Naive B cell (primary cell): ENCODE measurements at regions not wholly inside any gene's neighbourhood (a gene's known extent, or its start where the extent isn't known, plus 50 kb on each side); places are given as distances from the start of the nearest gene placed in this dataset.

ENCODE experiments used
- ATAC-seq, 2 donors: fragments of 150-1000 bp; cut with Tn5 transposase; 2 replicates each; pipeline ENCODE4 v1.10.0; 2021; ENCODE audit warnings: low read depth in 2 of 2, mild to moderate bottlenecking in 2 of 2, moderate library complexity in 2 of 2
- DNase-seq: peaks from one replicate; pipeline ENCODE4 v3.0.0; 2022
- H3K27ac Mint-ChIP-seq, 6 donors: one replicate each; pipeline ENCODE4 v1.8.0; 2020 to 2022; ENCODE audit warnings: mild to moderate bottlenecking in 6 of 6, mixed read lengths in 6 of 6, moderate library complexity in 5 of 6, inconsistent platforms in 2 of 6
- H3K27me3 Mint-ChIP-seq, 3 donors: one replicate each; pipeline ENCODE4 v1.8.0; 2021 to 2022; ENCODE audit warnings: mixed read lengths in 3 of 3, mild to moderate bottlenecking in 1 of 3
- H3K36me3 Mint-ChIP-seq, 2 donors: one replicate each; pipeline ENCODE4 v1.8.0; 2020 to 2022; ENCODE audit warnings: mixed read lengths in 2 of 2, inconsistent platforms in 1 of 2, mild to moderate bottlenecking in 1 of 2
- H3K4me1 Mint-ChIP-seq, 3 donors: one replicate each; pipeline ENCODE4 v1.8.0; 2020 to 2022; ENCODE audit warnings: mixed read lengths in 3 of 3, inconsistent platforms in 1 of 3, mild to moderate bottlenecking in 1 of 3, moderate library complexity in 1 of 3
- H3K4me3 Mint-ChIP-seq, 8 donors: one replicate each; pipeline ENCODE4 v1.8.0; 2020 to 2022; ENCODE audit warnings: mild to moderate bottlenecking in 8 of 8, mixed read lengths in 8 of 8, moderate library complexity in 8 of 8, inconsistent platforms in 2 of 8
- H3K9me3 Mint-ChIP-seq, 7 donors: one replicate each; pipeline ENCODE4 v1.8.0; 2020 to 2022; ENCODE audit warnings: mixed read lengths in 7 of 7, mild to moderate bottlenecking in 5 of 7, inconsistent platforms in 2 of 7, moderate library complexity in 1 of 7

DNA sequence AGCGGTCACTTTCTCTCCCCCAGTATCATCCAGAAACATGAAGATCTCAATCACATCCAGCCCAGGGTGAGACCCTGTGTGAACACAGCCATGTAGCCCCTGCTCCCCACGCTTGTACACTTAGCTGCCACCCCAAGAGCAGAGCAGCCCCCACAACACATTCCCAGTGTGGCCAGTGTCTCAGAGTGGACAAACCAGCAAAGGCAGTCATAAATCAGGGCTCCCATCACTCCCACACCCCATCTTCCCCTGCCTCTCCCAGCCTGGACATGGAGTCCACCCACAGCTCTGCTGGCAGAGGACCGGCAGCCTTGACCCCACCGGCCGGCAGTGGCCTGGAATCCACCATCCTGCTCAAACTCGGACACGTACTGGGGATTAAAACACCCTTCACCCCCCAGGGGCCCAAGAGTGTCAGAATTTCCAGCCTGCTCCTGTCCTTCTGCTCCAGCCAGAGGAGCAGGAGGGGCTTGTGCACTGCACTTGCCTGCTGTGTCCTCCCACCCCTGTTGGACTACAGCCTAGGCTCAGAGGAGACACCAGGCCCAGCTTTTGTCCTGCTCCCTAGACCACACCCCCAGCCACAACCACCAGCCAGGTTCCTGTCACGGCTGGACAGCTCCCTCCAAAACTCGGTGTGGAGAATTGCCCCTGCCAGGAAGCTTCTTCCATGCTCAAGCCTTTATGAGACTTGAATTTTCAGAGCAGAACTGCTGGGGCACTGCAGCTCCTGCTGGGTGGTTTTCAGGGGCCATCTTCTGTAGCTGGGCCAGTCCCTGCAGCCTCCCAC is 206.1 kb downstream of the SMAD2 start:
- Mint-ChIP-seq H3K36me3 (no peaks in the 10 kb centered on the region), H3K9me3 (peaks cover 0 to 8% (median 0%) of the 10 kb centered on the region in 7 donors), H3K4me3 (no peak overlapping the region), H3K27ac (no peak overlapping the region), H3K27me3 (peaks cover 4 to 44% (median 34%) of the 10 kb centered on the region in 3 donors), H3K4me1 (peaks cover 0 to 4% (median 0%) of the 10 kb centered on the region in 3 donors)
- DNase-seq: no peak
- no peak for ATAC-seq

DNA sequence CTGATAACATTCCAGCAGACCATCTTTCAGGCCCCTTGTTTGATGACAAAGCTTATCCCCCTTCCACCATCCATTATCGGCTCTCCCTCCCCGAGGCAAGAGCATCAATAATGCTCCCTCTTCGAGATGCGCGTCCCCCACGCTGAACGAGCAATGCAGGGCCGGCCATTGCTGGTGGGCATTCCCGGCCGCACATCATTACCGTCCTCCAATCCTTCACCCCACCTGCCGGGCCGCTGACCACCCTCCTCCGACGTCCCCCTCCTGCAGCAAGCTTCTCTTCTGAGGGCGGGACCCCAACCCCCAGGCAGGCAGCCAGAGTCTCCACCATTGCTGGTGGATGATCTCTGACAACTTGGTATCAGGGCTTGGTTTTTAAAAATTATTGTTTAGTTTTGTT is 208.6 kb downstream of the SMAD2 start:
- peaks cover 8 to 28% (median 22%) of the 10 kb centered on the region in 3 donors for H3K27me3 Mint-ChIP-seq
- peaks cover 0 to 8% (median 0%) of the 10 kb centered on the region in 7 donors for H3K9me3 Mint-ChIP-seq
- H3K4me3 Mint-ChIP-seq: no peak overlapping the region
- no peak for ATAC-seq
- peak overlapping the region in 1 of 6 donors; percentile 85 for H3K27ac Mint-ChIP-seq
- peaks cover 0 to 4% (median 0%) of the 10 kb centered on the region in 3 donors for H3K4me1 Mint-ChIP-seq
- H3K36me3 Mint-ChIP-seq: no peaks in the 10 kb centered on the region
- no peak for DNase-seq

DNA sequence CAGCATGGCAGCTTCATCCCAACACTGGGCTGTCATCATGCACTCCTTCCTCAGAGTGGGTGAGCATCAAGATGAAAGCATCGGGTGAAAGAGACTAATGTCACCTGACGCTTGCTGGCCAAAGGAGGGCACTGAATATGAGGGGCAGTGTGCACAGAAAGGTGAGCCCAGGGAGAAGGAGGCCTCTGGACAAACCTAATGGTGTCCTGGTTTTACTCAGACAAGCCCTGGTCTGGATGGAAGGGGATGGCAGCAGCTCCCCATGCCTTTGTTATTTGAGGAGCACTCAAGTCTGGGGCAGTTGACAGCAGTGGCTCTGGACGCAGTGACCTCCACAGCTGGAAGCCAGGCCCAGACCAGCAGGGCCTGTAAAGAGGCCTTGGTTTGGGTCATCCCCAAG is 209.7 kb downstream of the SMAD2 start:
- peaks cover 5 to 25% (median 20%) of the 10 kb centered on the region in 3 donors for H3K27me3 Mint-ChIP-seq
- peak overlapping the region in 2 of 6 donors; percentile 44 to 92 for H3K27ac Mint-ChIP-seq
- DNase-seq: no peak
- ATAC-seq: no peak
- H3K4me1 Mint-ChIP-seq: peaks cover 0 to 4% (median 0%) of the 10 kb centered on the region in 3 donors
- H3K9me3 Mint-ChIP-seq: peaks cover 0 to 8% (median 0%) of the 10 kb centered on the region in 7 donors
- H3K36me3 Mint-ChIP-seq: no peaks in the 10 kb centered on the region
- no peak overlapping the region for H3K4me3 Mint-ChIP-seq

DNA sequence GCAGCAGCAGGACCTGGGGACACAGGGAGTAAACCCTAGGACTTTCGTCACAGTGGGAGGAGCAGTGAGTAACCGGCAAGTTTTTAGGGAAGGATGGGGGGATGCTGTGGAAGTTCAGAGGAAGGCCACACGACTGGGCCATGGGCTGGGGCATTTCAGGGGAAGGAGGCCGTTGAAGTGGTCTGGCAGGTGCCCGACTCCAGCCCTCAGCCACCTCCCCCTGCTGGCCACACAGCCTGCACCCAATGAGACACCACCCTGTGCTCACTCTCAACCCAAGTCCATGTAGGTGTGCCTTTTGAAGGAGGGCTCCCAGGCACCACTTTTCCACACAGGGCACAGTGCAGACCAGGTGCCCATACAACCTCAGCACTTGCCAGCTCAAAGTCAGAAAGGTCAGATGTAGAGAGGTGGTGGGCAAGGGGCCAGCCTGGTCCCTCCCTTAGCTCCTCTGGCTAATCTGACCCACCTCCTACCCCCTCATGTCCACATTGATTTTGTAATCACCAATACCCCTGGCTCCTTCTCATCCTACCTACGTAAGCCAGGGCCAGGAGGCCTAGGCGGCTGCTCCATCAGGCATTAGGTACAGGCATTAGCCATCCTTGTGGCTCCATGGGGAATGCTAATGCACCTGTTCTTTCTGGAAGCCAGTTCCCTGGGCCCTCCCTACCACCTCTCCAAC is 211.2 kb downstream of the SMAD2 start:
- Mint-ChIP-seq H3K27ac (no peak overlapping the region), H3K4me1 (peaks cover 0 to 7% (median 0%) of the 10 kb centered on the region in 3 donors), H3K27me3 (peaks cover 3 to 36% (median 27%) of the 10 kb centered on the region in 3 donors), H3K36me3 (no peaks in the 10 kb centered on the region), H3K4me3 (no peak overlapping the region), H3K9me3 (peaks cover 0 to 12% (median 0%) of the 10 kb centered on the region in 7 donors)
- ATAC-seq (no peak), DNase-seq (no peak)

DNA sequence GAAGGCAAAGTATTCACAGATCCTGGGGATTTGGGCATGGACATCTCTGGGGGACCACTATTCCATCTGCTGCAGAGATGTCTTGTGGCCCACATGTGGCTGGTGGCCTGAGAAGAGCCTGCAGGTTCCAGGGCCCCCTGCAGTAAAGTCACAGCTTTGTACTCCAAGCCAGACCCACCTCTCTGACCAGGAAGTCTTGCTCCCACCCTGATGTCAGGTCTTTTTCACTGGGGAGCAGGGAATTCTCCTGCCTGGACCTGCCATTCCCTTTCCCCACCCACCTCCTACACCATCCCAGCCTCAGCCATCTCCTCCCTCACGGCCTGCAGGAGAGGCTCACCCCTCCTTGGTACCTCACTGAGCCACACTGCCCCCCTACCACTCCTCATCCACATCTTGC is 211.8 kb downstream of the SMAD2 start:
- peak overlapping the region in 1 of 6 donors; percentile 12 for H3K27ac Mint-ChIP-seq
- peaks cover 3 to 40% (median 27%) of the 10 kb centered on the region in 3 donors for H3K27me3 Mint-ChIP-seq
- DNase-seq (no peak), ATAC-seq (no peak)
- H3K36me3 Mint-ChIP-seq: no peaks in the 10 kb centered on the region
- H3K4me1 Mint-ChIP-seq: peaks cover 0 to 7% (median 0%) of the 10 kb centered on the region in 3 donors
- peaks cover 0 to 12% (median 0%) of the 10 kb centered on the region in 7 donors for H3K9me3 Mint-ChIP-seq
- no peak overlapping the region for H3K4me3 Mint-ChIP-seq

DNA sequence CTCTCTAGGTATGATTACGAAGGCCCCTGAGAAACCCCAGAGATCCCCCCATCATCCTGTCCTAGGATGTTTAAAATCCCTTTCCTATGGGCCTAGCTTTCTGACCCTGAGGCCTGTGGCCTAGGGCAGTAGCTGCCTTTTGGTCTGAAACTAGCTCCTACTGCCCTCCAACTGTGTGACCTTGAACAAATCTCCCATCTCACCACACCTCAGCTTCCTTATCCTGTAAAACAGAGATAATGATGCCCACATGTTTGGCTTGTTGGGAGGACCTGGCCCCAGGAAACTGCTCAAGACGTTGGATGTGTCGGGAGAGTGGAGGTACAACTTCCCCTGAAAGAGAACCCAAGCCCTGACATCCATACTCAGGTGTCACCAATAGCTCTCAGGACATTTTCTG is 213.2 kb downstream of the SMAD2 start:
- no peak overlapping the region for H3K27ac Mint-ChIP-seq
- H3K4me1 Mint-ChIP-seq: peaks cover 0 to 3% (median 0%) of the 10 kb centered on the region in 3 donors
- no peak overlapping the region for H3K4me3 Mint-ChIP-seq
- H3K36me3 Mint-ChIP-seq: no peaks in the 10 kb centered on the region
- H3K9me3 Mint-ChIP-seq: peaks cover 0 to 8% (median 0%) of the 10 kb centered on the region in 7 donors
- DNase-seq (no peak), ATAC-seq (no peak)
- H3K27me3 Mint-ChIP-seq: peaks cover 8 to 41% (median 18%) of the 10 kb centered on the region in 3 donors

DNA sequence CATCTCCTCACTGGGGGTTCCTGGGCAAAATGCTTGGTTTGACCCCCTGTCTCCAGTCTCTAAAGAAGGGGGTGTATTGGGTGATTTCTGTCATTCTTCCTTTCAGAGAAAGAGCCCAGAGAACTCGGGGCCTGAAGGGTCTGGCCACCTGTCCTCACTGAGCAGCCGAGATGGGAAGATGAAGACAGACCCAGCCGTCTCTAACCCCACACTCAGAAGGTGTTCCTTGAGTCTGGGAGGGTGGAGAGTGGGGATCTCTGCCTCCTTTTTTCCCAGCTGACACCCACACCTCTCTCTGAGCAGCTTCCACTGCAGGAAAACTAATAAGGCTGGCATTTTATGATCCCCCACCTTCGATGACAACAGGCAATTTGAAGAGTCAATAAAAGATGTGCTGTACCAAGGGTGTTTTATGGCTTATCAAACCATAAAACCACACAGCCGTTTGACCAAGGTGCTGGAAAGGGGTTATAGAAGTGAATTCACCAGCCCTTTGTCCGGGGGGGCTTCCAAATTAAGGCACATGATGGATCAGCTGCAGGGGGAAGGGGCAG is 213.8 kb downstream of the SMAD2 start:
- ATAC-seq (no peak), DNase-seq (no peak)
- Mint-ChIP-seq H3K4me3 (no peak overlapping the region), H3K4me1 (peaks cover 0 to 3% (median 0%) of the 10 kb centered on the region in 3 donors), H3K27me3 (peaks cover 8 to 37% (median 17%) of the 10 kb centered on the region in 3 donors), H3K9me3 (peaks cover 0 to 8% (median 0%) of the 10 kb centered on the region in 7 donors), H3K36me3 (no peaks in the 10 kb centered on the region), H3K27ac (no peak overlapping the region)

DNA sequence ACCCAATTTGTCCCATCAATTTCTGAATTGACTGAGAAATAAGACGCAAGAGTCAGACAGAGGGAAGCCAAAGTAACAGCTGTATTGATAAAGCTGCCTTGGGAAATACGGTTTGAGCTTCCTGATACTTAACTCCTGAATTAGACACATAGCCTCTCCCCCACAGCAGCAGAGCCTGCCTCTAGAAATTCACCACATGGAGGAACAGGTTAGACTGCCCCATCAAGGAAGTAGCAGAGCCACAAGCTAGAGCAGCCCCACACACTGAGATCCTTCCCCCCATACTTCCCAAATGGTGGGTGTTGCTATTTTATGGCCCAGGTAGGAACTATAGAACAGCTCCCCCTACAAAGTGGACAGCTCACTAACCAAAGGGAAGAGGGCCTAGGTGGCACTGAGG is 220.0 kb downstream of the SMAD2 start:
- no peak overlapping the region for H3K27ac Mint-ChIP-seq
- H3K4me1 Mint-ChIP-seq: peaks cover 7% of the 10 kb centered on the region in 3 donors
- DNase-seq (no peak), ATAC-seq (no peak)
- no peaks in the 10 kb centered on the region for H3K36me3 Mint-ChIP-seq
- no peak overlapping the region for H3K4me3 Mint-ChIP-seq
- H3K27me3 Mint-ChIP-seq: peaks cover 5 to 26% (median 23%) of the 10 kb centered on the region in 3 donors
- peaks cover 0 to 4% (median 0%) of the 10 kb centered on the region in 7 donors for H3K9me3 Mint-ChIP-seq

DNA sequence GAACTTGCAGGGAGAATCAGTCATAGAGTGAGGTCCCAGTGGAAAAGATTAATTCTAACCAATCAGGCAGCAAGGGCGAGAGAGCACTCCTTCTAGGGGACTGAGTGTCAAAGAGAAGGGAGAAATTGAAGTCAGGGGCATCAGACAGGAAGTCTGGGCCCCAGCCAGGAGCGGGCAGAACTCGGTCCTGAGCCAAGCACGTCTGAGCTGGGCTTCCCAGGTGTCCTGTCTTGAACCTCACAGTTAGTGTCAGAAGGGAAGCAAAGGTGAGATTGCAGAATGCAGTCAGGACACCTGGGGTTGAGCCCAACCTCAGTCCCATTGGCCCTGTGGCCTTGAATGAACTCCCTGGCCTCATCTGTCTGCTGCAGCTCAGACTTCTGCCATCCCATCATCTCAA is 220.9 kb downstream of the SMAD2 start:
- no peak for ATAC-seq
- Mint-ChIP-seq H3K4me3 (no peak overlapping the region), H3K27me3 (peaks cover 5 to 19% (median 18%) of the 10 kb centered on the region in 3 donors), H3K4me1 (peaks cover 7% of the 10 kb centered on the region in 3 donors), H3K27ac (peak overlapping the region in 2 of 6 donors; percentile 8 to 33), H3K36me3 (peaks cover 0 to 4% of the 10 kb centered on the region in 2 donors), H3K9me3 (peaks cover 0 to 2% (median 0%) of the 10 kb centered on the region in 7 donors)
- no peak for DNase-seq

DNA sequence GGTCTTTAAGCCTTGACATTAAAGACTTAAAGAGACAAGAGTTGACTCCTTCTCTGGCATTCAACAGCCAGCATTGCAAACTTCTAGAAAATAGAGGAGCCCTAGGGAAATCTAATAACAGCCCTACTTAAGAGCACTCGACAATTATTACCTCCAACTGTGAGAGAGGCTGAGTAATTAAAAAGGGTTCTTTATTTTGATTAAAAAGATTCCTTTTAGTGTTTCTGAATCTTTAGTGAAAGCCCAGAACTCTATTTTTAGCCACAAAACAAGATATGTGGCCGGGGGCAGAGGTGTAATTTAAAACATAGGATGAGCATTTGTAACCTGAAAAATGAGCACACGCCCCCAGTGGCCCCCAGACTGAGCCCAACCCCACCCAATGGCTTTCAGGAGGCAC is 222.3 kb downstream of the SMAD2 start:
- Mint-ChIP-seq H3K27me3 (peaks cover 5 to 21% (median 7%) of the 10 kb centered on the region in 3 donors), H3K27ac (no peak overlapping the region), H3K36me3 (peaks cover 0 to 7% of the 10 kb centered on the region in 2 donors), H3K9me3 (peaks cover 0 to 3% (median 0%) of the 10 kb centered on the region in 7 donors), H3K4me1 (peaks cover 7% of the 10 kb centered on the region in 3 donors), H3K4me3 (no peak overlapping the region)
- no peak for ATAC-seq
- DNase-seq: no peak

DNA sequence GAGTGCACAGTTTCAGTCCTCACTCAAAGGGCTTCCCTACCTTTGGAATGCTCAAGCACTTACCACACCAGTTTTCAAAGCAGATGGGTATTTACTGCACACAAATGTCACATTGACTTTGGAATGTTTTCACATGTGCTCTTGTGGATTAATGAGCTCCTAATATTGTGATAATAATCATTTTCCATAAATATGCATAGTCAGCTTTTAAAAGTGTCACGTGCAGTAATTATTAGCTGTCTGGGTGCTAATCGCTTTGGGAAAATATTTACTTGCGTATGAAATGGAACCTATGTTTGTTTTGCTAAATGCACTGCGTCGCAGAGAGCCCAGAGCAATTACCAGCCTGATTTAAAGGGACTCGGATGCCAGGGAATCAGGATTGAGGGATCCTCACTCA is 229.3 kb downstream of the SMAD2 start:
- H3K36me3 Mint-ChIP-seq: peaks cover 0 to 18% of the 10 kb centered on the region in 2 donors
- H3K9me3 Mint-ChIP-seq: peaks cover 0 to 3% (median 0%) of the 10 kb centered on the region in 7 donors
- peaks cover 4 to 42% (median 37%) of the 10 kb centered on the region in 3 donors for H3K27me3 Mint-ChIP-seq
- ATAC-seq: no peak
- no peak overlapping the region for H3K27ac Mint-ChIP-seq
- no peak for DNase-seq
- H3K4me1 Mint-ChIP-seq: no peaks in the 10 kb centered on the region
- H3K4me3 Mint-ChIP-seq: no peak overlapping the region

DNA sequence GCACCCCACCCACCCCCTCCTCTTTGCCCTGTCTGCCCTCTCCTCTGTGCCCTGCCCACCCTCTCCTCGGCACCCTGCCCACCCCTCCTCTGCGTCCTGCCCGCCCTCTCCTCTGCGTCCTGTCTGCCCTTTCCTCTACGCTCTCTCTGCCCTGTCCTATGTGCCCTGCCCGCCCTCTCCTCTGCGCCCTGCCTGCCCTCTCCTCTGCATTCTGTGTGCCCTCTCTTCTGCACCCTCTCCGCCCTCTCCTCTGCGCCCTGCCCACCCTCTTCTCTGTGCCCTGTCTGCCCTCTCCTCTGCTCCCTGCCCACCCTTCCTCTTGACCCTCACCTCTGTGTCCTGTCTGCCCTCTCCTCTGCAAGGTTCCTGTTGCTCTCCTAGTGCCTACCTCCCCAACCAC is 233.6 kb downstream of the SMAD2 start:
- Mint-ChIP-seq H3K4me1 (no peaks in the 10 kb centered on the region), H3K4me3 (no peak overlapping the region), H3K27me3 (peaks cover 8 to 46% (median 42%) of the 10 kb centered on the region in 3 donors), H3K27ac (peak overlapping the region in 2 of 6 donors; percentile 3 to 12), H3K36me3 (peaks cover 0 to 11% of the 10 kb centered on the region in 2 donors), H3K9me3 (peaks cover 0 to 4% (median 0%) of the 10 kb centered on the region in 7 donors)
- ATAC-seq (no peak), DNase-seq (no peak)

DNA sequence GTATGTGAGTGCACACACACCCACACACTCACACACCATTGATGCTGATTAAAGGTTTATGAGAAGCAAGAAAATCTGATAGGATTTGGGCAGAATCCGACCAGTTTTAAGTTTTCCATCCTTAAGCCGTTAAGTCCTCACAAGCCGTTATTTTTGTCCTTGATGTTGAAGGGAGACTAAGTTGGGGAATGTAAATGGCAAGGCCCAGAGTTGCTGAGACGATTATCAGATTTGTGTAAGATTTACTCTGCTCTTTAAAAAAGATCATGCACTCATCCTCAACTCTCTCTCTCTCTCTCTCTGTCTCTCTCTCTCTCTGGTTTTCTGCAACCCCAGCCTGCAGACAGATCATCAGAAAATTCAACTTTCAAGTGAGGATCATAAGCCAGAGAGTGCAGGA is 238.8 kb downstream of the SMAD2 start:
- Mint-ChIP-seq H3K4me1 (no peaks in the 10 kb centered on the region), H3K36me3 (peaks cover 0 to 8% of the 10 kb centered on the region in 2 donors), H3K9me3 (peaks cover 0 to 4% (median 0%) of the 10 kb centered on the region in 7 donors), H3K4me3 (no peak overlapping the region), H3K27me3 (peaks cover 7 to 39% (median 26%) of the 10 kb centered on the region in 3 donors), H3K27ac (no peak overlapping the region)
- DNase-seq (no peak), ATAC-seq (no peak)
